HepG2 (cell line): ENCODE measurements at regions not wholly inside any gene's neighbourhood (a gene's known extent, or its start where the extent isn't known, plus 50 kb on each side); places are given as distances from the start of the nearest gene placed in this dataset.

Experiments used
- ATAC-seq: fragments of 200-7000 bp; cut with Tn5 transposase; 3 replicates; pipeline ENCODE4 v1.9.1; 2020; ENCODE audit warnings: mild to moderate bottlenecking, moderate library complexity
- BruUV-seq: library from RNA; stranded (reverse); fragments of 400-500 nt; replicated peaks from 2 replicates; lab custom pipeline; 2021; lab: Mats Ljungman, UMichigan
- CTCF ChIA-PET: fragments of 300-600 bp; formaldehyde crosslinking; extraction: SDS; loops from one replicate; lab custom pipeline; 2021; ENCODE audit warnings: low total read pairs, inconsistent platforms, low intra/inter-chr PET ratio; lab: Yijun Ruan, JAX
- POLR2A ChIA-PET: fragments of 350-600 bp; sonication (Branson Sonifier 250); formaldehyde crosslinking; loops from one replicate; lab custom pipeline; 2020; ENCODE audit warnings: antibody characterized with exemption, inconsistent platforms; lab: Yijun Ruan, JAX
- DNase-seq: peaks from one replicate; pipeline ENCODE4 v3.0.0-alpha.2; 2015; ENCODE audit warnings: low spot score
- FAIRE-seq: peaks from 3 replicates; lab custom pipeline; 2011; peaks lifted over from hg19 to GRCh38; lab: Jason Lieb, UNC
- H2AFZ ChIP-seq: one replicate; pipeline ENCODE4 v1.6.1; 2011; ENCODE audit warnings: low read length, inconsistent platforms
- H3K27ac ChIP-seq: fragments of 300-600 bp; 3 replicates; pipeline ENCODE4 v1.8.0; 2011; ENCODE audit warnings: mixed run types, mild to moderate bottlenecking, mixed read lengths, low read length, inconsistent platforms; ENCODE audit not compliant: insufficient read depth; ENCODE audit errors: extremely low read length
- H3K27me3 ChIP-seq, 2 experiments: fragments of 200-600 bp in 1 of 2; 2 replicates in 1 of 2; 3 replicates in 1 of 2; pipeline versions ENCODE4 v1.6.0 to v1.8.0; 2011; ENCODE audit warnings: low read length in 2 of 2, mild to moderate bottlenecking in 2 of 2, moderate library complexity in 2 of 2, inconsistent platforms in 1 of 2; ENCODE audit not compliant: insufficient read depth in 2 of 2, control insufficient read depth in 1 of 2
- H3K36me3 ChIP-seq, 2 experiments: fragments of 200-600 bp in 1 of 2; replicated peaks in 1 of 2; 2 replicates in 1 of 2; 3 replicates in 1 of 2; pipeline versions ENCODE4 v1.5.1 to v1.8.0; 2011; ENCODE audit warnings: low read length in 2 of 2, inconsistent platforms in 1 of 2; ENCODE audit not compliant: insufficient read depth in 2 of 2, control insufficient read depth in 1 of 2
- H3K4me1 ChIP-seq: 2 replicates; pipeline ENCODE4 v1.5.1; 2012; ENCODE audit warnings: low read length, inconsistent platforms; ENCODE audit not compliant: insufficient read depth
- H3K4me2 ChIP-seq: 2 replicates; pipeline ENCODE4 v1.6.0; 2011; ENCODE audit warnings: low read depth, low read length, inconsistent platforms
- H3K4me3 ChIP-seq, 3 experiments: fragments of 200-600 bp in 1 of 3; sonication (generic), shearing (Covaris generic) in 1 of 3; replicated peaks in 1 of 3; 2 replicates each; pipeline ENCODE4 v1.5.1; 2011 to 2016; ENCODE audit warnings: low read length in 3 of 3, inconsistent platforms in 2 of 3, low read depth in 2 of 3, mild to moderate bottlenecking in 2 of 3, control low read depth in 1 of 3, mixed read lengths in 1 of 3; ENCODE audit not compliant: insufficient read depth in 1 of 3
- H3K79me2 ChIP-seq: one replicate; pipeline ENCODE4 v1.6.1; 2011; ENCODE audit warnings: low read length, inconsistent platforms; ENCODE audit not compliant: insufficient read depth
- H3K9ac ChIP-seq: 2 replicates; pipeline ENCODE4 v1.6.0; 2011; ENCODE audit warnings: mild to moderate bottlenecking, low read depth, low read length, inconsistent platforms; ENCODE audit not compliant: insufficient read depth
- H3K9me3 ChIP-seq: 2 replicates; pipeline ENCODE4 v1.5.1; 2012; ENCODE audit warnings: mild to moderate bottlenecking, low read length
- H4K20me1 ChIP-seq: 2 replicates; pipeline ENCODE4 v1.6.0; 2011; ENCODE audit warnings: inconsistent platforms, mild to moderate bottlenecking, low read length, moderate library complexity; ENCODE audit not compliant: insufficient read depth
- BHLHE40 ChIP-seq: IDR thresholded peaks from 2 replicates; pipeline ENCODE4 v1.6.1; 2011; ENCODE audit warnings: low read length, improper control_type of control experiment
- BRCA1 ChIP-seq: sonication (generic); formaldehyde crosslinking; IDR thresholded peaks from 2 replicates; pipeline ENCODE4 v1.4.0; 2020; ENCODE audit warnings: missing genetic modification reagents
- MIXL1 ChIP-seq: IDR thresholded peaks from 2 replicates; pipeline ENCODE4 v1.6.1; 2016
- NCOA5 ChIP-seq: sonication (generic); formaldehyde crosslinking; IDR thresholded peaks from 2 replicates; pipeline ENCODE4 v1.4.0; 2020; ENCODE audit warnings: missing genetic modification reagents
- PBX2 ChIP-seq: IDR thresholded peaks from 2 replicates; pipeline ENCODE4 v1.6.1; 2016; ENCODE audit warnings: control low read depth
- RERE ChIP-seq: IDR thresholded peaks from 2 replicates; pipeline ENCODE4 v1.6.1; 2016; ENCODE audit warnings: low read depth, missing genetic modification reagents, missing compliant biosample characterization
- SNAPC4 ChIP-seq: sonication (generic); formaldehyde crosslinking; IDR thresholded peaks from 2 replicates; pipeline ENCODE4 v1.4.0; 2020; ENCODE audit warnings: mild to moderate bottlenecking, missing genetic modification reagents
- ZNF7 ChIP-seq: IDR thresholded peaks from 2 replicates; pipeline ENCODE4 v1.6.1; 2016; ENCODE audit warnings: missing biosample characterization, missing genetic modification reagents
- WGBS: methylation state at CpG from one replicate; pipeline ENCODE4 v1.1.6; 2017; ENCODE audit warnings: low lambda C conversion rate; 5-methylcytosine and 5-hydroxymethylcytosine counted together
- in situ Hi-C: cut with HindIII; loops from 2 replicates; pipeline ENCODE4 v1.10.0; 2017; ENCODE audit warnings: low pct_unique_long_range_greater_than_20kb; ENCODE audit not compliant: extremely low pct_ligation_motif_present
- intact Hi-C: fragments of 100-400 bp; cut with micrococcal nuclease; formaldehyde crosslinking; loops from one replicate; pipeline ENCODE4 v1.10.0; 2022; ENCODE audit not compliant: unreplicated experiment

- intact Hi-C loops: no loop called here
- Histone ChIP-seq H3K9ac (no peak overlapping the region), H3K79me2 (no peaks in the 10 kb centered on the region)
- no peak for TF ChIP-seq PBX2 (CRISPR knock-in tag)
- no peak for TF ChIP-seq BRCA1
- TF ChIP-seq MIXL1: no peak
- no peak for TF ChIP-seq BHLHE40
- TF ChIP-seq NCOA5 (CRISPR knock-in tag): no peak
- no peak for TF ChIP-seq SNAPC4 (CRISPR knock-in tag)
- no peak for TF ChIP-seq ZNF7
- TF ChIP-seq RERE: no peak
- TF ChIP-seq, all 625 proteins: peak for 0
- Histone ChIP-seq H3K4me3 (no peak overlapping the region), H3K4me2 (no peak overlapping the region), H2AFZ (no peak overlapping the region), H3K9me3 (peaks cover 29% of the 10 kb centered on the region), H4K20me1 (no peaks in the 10 kb centered on the region), H3K27me3 (no peaks in the 10 kb centered on the region; a peak in 1 of 5 replicates), H3K27ac (no peak overlapping the region), H3K36me3 (no peaks in the 10 kb centered on the region), H3K4me1 (no peaks in the 10 kb centered on the region)
- DNase-seq: no peak
- WGBS: 33% methylated on average over 1 of the region's 1 CpG
- ChIA-PET POLR2A (no interaction called here), CTCF (no interaction called here)
- FAIRE-seq: no peak
- no peak for ATAC-seq
- in situ Hi-C loops: no loop called here
- BruUV-seq: no TSS peak
Observed at GRCh38 chr12:46082490-46083200, 92.3 kb upstream of the SCAF11 start.
